NCI-H2107 treated with DMSO at 0.1 percent for 48 hours (cell line): ENCODE measurements at regions not wholly inside any gene's neighbourhood (a gene's known extent, or its start where the extent isn't known, plus 50 kb on each side); places are given as distances from the start of the nearest gene placed in this dataset.

Experiments used
- DNase-seq: peaks from one replicate; lab custom pipeline; 2025; ENCODE audit not compliant: unreplicated experiment; lab: John Stamatoyannopoulos, UW

DNA sequence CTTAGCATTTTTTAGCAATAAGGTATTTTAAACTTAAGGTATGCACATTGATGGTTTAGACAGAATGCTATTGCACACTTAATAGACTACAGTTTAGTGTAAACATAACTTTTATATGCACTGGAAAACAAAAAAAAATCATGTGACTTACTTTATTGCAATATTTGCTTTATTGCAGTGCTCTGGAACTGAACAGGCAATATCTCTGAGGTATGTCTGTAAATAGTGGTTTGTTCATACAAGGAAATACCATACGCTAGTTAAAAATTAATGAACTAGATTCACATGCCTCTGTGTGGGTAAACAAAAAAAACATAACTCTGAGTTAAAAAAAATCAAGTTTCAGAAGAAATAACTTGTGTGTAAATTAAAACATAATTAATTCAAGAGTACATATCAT lies 479.0 kb upstream of the MKI67 start:
- DNase-seq = no peak

DNA sequence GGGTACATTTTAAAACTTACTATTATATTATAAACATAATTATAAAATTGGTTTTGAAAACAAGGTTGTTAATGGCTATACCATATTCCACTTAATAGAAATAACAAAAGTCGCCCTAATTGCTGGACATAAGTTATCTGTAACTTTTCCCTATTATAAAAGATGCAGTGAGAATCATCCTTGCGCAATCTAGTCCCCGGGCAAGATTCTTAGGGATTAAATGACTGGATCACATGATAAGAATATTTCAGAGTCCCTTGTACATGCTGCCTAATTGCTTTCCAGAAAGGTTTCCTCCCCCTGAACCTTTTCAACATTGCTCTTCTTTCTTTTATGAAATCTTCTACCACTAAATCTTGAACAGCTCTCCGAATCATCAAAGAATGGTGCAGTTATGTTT lies 479.8 kb upstream of the MKI67 start:
- DNase-seq = no peak

DNA sequence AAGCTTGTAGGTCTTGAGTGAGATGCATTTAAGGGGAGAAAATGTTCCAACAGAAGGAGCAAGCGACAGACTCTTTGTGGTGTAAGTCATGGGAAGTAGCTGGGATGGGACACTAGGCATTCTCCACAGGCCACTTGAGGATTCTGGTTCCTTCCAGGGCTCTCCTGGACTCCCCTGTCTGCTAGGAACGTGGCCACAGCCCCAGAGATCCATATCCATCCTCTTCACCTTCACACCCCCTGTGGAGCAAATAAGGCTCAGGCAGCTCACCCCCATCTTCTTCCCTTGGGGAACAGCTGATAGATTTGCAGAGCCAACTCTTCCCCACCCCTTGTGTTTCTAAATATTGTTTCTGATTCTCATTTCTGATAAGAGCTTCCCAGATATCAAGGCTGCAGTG lies 482.6 kb upstream of the MKI67 start:
- no peak for DNase-seq

DNA sequence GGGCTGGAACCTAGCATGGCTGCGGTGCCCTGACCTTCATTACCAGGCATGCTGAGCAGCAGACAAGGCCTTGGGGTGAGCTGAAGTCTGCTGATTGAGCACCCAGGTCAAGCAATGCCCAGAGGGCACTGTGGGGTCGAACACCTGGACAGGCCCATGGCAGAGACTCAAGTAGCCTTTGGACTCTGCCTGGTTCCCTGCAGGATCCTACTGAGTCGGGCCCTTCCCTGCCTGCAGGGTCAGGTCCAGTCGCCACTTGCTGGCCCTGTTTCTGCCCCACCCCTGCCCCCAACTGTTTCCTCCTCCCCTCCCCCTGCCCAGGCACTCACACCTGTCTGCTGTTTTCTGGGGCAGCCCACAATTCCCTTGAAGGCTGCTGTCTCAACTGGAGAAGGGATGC lies 483.2 kb upstream of the MKI67 start:
- no peak for DNase-seq

DNA sequence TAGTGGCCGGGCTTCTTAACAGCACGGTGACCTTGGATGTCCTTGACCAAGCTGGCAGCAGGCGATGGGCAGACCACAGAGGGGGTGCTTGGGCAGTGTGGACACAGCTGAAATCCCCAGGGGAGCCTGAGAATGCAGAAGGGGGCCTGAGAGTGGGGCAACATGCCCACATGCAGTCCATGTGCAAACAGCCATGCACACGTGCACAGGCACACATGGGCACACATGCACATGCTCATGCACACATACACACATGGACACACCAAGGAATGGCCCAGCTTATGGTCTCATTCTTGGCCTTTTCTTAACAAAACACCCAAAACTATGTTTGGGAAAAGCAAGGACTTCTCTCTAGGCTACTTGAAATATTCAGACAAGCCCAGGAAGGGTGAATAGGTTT lies 483.9 kb upstream of the MKI67 start:
- no peak for DNase-seq

GRCh38 chr10:128612195-128612594 lies 486.0 kb upstream of the MKI67 start:
- DNase-seq = no peak

DNA sequence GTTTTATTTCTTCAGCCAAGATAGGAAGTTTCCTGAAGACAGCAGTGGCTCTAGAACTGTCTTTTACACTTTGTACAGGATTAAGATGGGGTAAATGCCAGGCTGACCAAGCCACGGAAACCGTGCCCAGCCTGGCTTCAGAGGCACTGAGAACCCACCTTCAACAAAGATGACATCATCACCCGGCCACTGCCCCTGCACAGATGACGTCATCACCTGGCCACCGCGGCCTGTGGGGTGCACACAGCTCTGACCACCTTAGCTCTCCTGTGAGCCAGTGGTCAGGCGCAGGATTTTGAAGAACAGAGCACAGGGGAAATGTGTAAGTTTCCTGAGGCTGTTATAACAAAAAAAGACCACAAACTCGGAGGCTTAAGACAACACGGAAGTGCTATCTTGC lies 486.4 kb upstream of the MKI67 start:
- no peak for DNase-seq

- no peak for DNase-seq
Observed at GRCh38 chr10:128614016-128614605, 487.9 kb upstream of the MKI67 start.

DNA sequence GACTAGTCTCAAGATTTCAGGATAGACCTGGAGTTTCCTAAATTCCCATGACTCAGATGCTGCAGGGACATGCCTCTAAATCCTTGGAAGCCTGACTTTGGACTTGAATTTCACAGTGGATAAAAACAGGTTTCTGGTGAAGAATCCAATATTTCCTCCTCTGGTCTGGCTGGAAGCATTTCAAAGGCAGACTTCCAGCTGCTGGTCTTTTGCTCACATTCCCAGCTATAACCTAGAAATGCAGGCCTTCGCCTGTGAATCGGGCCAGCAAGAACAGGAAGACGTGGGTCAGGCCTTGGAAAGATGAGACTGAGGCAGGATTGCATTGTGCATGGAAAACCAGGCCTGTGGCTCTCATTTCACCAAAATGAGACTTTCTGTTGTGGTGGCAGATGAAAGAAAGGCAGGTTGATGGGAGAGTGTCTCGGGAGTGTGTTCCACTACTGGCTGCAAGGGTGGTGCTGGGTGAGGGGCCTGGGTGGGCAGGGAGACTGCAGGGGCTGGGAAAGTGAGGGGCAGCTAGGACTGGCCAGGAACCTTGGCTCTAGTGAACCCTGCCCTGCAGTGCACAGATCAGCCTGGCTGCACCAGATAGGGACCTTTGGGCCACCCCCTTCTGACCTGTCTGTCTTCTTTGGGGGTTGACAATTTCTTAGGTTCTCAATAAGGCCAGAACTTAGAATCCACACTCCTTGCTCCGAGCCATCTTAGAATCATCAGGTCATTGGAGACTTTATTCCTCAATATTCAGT lies 488.8 kb upstream of the MKI67 start:
- no peak for DNase-seq

DNA sequence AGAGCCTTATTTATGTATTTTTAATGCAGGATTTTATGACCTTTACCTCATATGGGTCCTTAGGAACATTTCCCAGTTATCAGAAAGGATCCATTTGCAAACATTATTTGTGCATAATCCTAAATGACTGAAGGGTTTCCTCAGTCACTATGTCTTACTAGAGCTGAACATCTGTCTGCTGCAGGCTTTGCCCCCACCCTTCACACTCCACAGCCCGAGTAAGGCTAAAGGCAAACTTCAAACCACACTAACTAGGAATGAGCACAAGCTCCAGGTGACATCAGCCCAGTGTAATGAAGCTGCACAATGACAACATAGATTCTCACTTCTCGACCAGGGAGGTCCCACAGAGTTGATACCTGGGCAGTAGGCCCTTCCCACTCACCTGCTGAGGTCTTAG lies 491.3 kb upstream of the MKI67 start:
- no peak for DNase-seq

GRCh38 chr10:128622706-128623105 lies 496.5 kb upstream of the MKI67 start:
- DNase-seq = no peak

GRCh38 chr10:128623776-128624175 lies 497.6 kb upstream of the MKI67 start:
- DNase-seq = no peak

- no peak for DNase-seq
Observed at GRCh38 chr10:128624656-128625530, 498.7 kb upstream of the MKI67 start.

- no peak for DNase-seq
Observed at GRCh38 chr10:128625926-128626325, 499.7 kb upstream of the MKI67 start.

- no peak for DNase-seq
Observed at GRCh38 chr10:128626397-128627000, 500.3 kb upstream of the MKI67 start.

GRCh38 chr10:128627811-128628210 lies 501.6 kb upstream of the MKI67 start:
- DNase-seq = no peak

DNA sequence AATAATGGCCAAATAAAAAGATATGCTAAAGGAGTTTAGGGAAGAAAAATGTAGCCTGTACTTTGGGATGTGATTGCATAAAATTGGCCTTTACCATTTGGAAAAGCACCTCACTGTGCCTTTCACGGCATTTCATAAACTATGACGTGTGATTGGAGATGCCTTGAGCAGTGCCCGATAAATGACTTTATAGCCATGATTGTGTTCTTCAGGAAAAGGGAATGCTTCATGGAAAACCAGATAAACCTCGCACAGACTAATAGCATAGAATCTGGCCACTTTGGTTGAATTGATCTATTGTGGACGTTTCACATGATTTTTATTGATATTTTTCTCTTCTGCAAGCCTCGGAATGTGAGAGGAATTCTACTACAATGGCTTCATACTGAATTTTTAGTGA lies 502.0 kb upstream of the MKI67 start:
- DNase-seq = no peak

- DNase-seq = no peak
Observed at GRCh38 chr10:128629111-128630096, 503.2 kb upstream of the MKI67 start.

- DNase-seq = no peak
Observed at GRCh38 chr10:128630787-128631252, 504.6 kb upstream of the MKI67 start.

DNA sequence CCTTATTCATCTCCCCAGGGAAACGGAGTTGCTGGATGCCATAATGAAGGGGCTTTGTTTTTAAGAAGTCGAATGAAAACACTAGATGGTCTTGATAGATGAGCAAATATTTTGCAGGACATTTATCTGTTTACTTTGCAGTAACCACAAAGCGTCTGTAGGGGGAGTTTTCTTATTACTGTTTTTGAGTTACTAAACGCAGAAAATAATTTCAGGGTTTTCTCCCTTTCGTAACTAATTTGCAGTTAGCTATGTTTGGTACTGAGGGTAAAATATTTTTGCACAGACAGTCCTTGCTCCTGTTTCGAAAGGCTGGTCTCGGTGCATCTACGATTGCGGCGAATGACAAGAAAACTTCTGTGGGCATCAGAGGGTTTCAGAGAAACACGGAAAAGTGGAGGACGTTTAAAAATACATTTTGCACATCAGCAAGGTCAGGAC lies 505.6 kb upstream of the MKI67 start:
- DNase-seq = no peak
